Neural cell (in vitro differentiated cells): ENCODE measurements at regions not wholly inside any gene's neighbourhood (a gene's known extent, or its start where the extent isn't known, plus 50 kb on each side); places are given as distances from the start of the nearest gene placed in this dataset.

Experiments used
- EP300 ChIP-seq: fragments of 450-650 bp; conservative IDR thresholded peaks from 2 replicates; pipeline ENCODE4 v1.6.1; 2014; ENCODE audit warnings: antibody characterized with exemption, mild to moderate bottlenecking, moderate library complexity; ENCODE audit not compliant: poor library complexity, severe bottlenecking
- EZH2 ChIP-seq: fragments of 200-600, 300-800 bp; shearing (Covaris generic), sonication (generic); IDR thresholded peaks from 2 replicates; pipeline ENCODE4 v1.6.1; 2014; ENCODE audit warnings: antibody characterized with exemption, low read length, borderline replicate concordance, mild to moderate bottlenecking; ENCODE audit not compliant: insufficient read depth, poor library complexity, severe bottlenecking
- MXI1 ChIP-seq: fragments of 450-650 bp; conservative IDR thresholded peaks from 2 replicates; pipeline ENCODE4 v1.6.1; 2014; ENCODE audit warnings: antibody characterized with exemption, mild to moderate bottlenecking; ENCODE audit not compliant: poor library complexity, severe bottlenecking
- POLR2AphosphoS5 ChIP-seq: IDR thresholded peaks from 2 replicates; pipeline ENCODE4 v1.6.1; 2012
- RAD21 ChIP-seq: fragments of 450-650 bp; conservative IDR thresholded peaks from 2 replicates; pipeline ENCODE4 v1.6.1; 2014; ENCODE audit warnings: antibody characterized with exemption, mild to moderate bottlenecking, moderate library complexity
- SMC3 ChIP-seq: fragments of 450-650 bp; conservative IDR thresholded peaks from 2 replicates; pipeline ENCODE4 v1.6.1; 2014; ENCODE audit warnings: antibody characterized with exemption, mild to moderate bottlenecking, moderate library complexity; ENCODE audit not compliant: poor library complexity
- TAF1 ChIP-seq: IDR thresholded peaks from 2 replicates; pipeline ENCODE4 v1.6.1; 2012; ENCODE audit warnings: low read depth
- TF ChIP-seq, protein P1 (sequence below): fragments of 450-650 bp; IDR thresholded peaks from 2 replicates; pipeline ENCODE4 v1.5.1; 2014; ENCODE audit warnings: antibody characterized with exemption, mild to moderate bottlenecking, moderate library complexity; ENCODE audit not compliant: poor library complexity, severe bottlenecking
- TF ChIP-seq, protein P2 (sequence below): IDR thresholded peaks from 2 replicates; pipeline ENCODE4 v1.6.1; 2012; ENCODE audit warnings: borderline replicate concordance

DNA sequence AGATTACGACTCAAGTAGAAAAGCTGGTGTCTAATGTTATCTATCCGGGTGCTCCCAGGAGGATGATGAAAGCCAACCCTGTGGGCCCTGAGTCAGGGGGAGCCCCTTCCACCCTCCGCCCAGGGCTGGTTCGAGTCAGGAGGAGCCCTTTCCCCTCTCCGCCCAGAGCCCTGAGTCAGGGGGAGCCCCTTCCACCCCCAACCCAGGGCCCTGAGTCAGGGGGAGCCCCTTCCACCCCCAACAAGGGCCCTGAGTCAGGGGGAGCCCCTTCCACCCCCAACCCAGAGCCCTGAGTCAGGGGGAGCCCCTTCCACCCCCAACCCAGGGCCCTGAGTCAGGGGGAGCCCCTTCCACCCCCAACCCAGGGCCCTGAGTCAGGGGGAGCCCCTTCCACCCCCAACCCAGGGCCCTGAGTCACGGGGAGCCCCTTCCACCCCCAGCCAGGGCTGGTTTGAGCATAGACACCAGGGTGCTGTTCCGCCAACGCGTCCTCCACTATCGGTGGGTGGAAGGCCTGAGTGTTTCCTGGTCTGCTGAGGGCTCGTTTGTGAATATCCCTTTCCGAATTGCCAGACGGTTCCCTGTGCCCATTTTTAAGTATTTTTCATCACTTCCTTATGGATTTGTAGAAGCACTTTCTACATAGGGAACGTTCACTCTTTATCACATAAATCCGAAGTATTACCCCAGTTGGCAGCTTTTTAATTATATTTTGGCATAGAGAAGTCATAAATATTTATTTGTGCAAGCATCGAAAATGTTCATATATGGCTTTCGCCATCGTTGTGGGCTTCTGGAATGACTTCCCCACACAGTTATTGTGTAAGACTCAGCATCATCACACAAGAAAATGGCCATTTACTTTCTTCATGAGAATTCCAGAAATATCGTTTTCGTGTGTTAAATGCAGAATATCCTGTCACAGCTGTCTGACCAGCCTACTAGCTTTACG is 380.6 kb downstream of the BRD1 start:
- no peak for TF ChIP-seq EP300
- TF ChIP-seq EZH2: no peak
- TF ChIP-seq, protein P1, sequence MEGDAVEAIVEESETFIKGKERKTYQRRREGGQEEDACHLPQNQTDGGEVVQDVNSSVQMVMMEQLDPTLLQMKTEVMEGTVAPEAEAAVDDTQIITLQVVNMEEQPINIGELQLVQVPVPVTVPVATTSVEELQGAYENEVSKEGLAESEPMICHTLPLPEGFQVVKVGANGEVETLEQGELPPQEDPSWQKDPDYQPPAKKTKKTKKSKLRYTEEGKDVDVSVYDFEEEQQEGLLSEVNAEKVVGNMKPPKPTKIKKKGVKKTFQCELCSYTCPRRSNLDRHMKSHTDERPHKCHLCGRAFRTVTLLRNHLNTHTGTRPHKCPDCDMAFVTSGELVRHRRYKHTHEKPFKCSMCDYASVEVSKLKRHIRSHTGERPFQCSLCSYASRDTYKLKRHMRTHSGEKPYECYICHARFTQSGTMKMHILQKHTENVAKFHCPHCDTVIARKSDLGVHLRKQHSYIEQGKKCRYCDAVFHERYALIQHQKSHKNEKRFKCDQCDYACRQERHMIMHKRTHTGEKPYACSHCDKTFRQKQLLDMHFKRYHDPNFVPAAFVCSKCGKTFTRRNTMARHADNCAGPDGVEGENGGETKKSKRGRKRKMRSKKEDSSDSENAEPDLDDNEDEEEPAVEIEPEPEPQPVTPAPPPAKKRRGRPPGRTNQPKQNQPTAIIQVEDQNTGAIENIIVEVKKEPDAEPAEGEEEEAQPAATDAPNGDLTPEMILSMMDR: no peak
- TF ChIP-seq POLR2AphosphoS5: no peak
- no peak for TF ChIP-seq RAD21
- TF ChIP-seq MXI1: no peak
- TF ChIP-seq, protein P2, sequence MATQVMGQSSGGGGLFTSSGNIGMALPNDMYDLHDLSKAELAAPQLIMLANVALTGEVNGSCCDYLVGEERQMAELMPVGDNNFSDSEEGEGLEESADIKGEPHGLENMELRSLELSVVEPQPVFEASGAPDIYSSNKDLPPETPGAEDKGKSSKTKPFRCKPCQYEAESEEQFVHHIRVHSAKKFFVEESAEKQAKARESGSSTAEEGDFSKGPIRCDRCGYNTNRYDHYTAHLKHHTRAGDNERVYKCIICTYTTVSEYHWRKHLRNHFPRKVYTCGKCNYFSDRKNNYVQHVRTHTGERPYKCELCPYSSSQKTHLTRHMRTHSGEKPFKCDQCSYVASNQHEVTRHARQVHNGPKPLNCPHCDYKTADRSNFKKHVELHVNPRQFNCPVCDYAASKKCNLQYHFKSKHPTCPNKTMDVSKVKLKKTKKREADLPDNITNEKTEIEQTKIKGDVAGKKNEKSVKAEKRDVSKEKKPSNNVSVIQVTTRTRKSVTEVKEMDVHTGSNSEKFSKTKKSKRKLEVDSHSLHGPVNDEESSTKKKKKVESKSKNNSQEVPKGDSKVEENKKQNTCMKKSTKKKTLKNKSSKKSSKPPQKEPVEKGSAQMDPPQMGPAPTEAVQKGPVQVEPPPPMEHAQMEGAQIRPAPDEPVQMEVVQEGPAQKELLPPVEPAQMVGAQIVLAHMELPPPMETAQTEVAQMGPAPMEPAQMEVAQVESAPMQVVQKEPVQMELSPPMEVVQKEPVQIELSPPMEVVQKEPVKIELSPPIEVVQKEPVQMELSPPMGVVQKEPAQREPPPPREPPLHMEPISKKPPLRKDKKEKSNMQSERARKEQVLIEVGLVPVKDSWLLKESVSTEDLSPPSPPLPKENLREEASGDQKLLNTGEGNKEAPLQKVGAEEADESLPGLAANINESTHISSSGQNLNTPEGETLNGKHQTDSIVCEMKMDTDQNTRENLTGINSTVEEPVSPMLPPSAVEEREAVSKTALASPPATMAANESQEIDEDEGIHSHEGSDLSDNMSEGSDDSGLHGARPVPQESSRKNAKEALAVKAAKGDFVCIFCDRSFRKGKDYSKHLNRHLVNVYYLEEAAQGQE: no peak
- TF ChIP-seq TAF1: no peak
- no peak for TF ChIP-seq SMC3
